Epithelial cell of proximal tubule (primary cell): ENCODE measurements at regions not wholly inside any gene's neighbourhood (a gene's known extent, or its start where the extent isn't known, plus 50 kb on each side); places are given as distances from the start of the nearest gene placed in this dataset.

Experiments
- DNase-seq: peaks from one replicate; pipeline ENCODE4 v3.0.0-alpha.2; 2011; ENCODE audit warnings: low read depth
- H3K4me3 ChIP-seq: 2 replicates; pipeline ENCODE4 v1.5.1; 2011; ENCODE audit warnings: low read depth, mild to moderate bottlenecking, low read length
- TF ChIP-seq, protein P1 (sequence below): conservative IDR thresholded peaks from 2 replicates; pipeline ENCODE4 v1.5.1; 2012; ENCODE audit warnings: low read depth, mild to moderate bottlenecking, low read length

DNA sequence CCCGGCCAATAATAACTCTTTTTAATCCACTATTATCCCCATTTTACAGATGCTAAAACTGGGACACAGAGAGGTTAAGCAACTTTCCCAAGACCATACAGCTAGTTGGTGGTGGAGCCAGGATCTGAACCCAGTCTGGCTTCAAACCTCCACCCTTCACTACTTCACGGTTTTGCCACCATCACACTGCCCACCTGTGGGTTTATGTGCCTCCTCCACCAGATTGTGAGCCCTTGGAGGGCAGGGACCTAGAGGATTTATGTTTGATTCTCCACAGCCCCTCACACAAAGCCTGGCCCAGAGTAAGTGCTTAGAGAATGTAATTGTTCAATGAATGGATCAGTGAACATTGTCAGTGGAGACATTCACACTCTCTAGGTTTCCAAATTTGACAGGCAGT, 153.4 kb upstream of the MYCN start:
- H3K4me3 ChIP-seq, result no peak overlapping the region
- no peak for DNase-seq
- TF ChIP-seq, protein P1, sequence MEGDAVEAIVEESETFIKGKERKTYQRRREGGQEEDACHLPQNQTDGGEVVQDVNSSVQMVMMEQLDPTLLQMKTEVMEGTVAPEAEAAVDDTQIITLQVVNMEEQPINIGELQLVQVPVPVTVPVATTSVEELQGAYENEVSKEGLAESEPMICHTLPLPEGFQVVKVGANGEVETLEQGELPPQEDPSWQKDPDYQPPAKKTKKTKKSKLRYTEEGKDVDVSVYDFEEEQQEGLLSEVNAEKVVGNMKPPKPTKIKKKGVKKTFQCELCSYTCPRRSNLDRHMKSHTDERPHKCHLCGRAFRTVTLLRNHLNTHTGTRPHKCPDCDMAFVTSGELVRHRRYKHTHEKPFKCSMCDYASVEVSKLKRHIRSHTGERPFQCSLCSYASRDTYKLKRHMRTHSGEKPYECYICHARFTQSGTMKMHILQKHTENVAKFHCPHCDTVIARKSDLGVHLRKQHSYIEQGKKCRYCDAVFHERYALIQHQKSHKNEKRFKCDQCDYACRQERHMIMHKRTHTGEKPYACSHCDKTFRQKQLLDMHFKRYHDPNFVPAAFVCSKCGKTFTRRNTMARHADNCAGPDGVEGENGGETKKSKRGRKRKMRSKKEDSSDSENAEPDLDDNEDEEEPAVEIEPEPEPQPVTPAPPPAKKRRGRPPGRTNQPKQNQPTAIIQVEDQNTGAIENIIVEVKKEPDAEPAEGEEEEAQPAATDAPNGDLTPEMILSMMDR, result no peak

- TF ChIP-seq, protein P1, result no peak
- H3K4me3 ChIP-seq, result no peak overlapping the region
- DNase-seq, result no peak
Observed at GRCh38 chr2:15787535-15788454, 152.6 kb upstream of the MYCN start.

- no peak for DNase-seq
- TF ChIP-seq, protein P1, result no peak
Observed at GRCh38 chr2:15788455-15788829, 151.9 kb upstream of the MYCN start.

GRCh38 chr2:15788830-15789229, 151.5 kb upstream of the MYCN start:
- TF ChIP-seq, protein P1, result no peak
- DNase-seq, result no peak
- no peak overlapping the region for H3K4me3 ChIP-seq

More at GRCh38 chr2:15788455-15788829, 151.9 kb upstream of the MYCN start:
- H3K4me3 ChIP-seq, result no peak overlapping the region

DNA sequence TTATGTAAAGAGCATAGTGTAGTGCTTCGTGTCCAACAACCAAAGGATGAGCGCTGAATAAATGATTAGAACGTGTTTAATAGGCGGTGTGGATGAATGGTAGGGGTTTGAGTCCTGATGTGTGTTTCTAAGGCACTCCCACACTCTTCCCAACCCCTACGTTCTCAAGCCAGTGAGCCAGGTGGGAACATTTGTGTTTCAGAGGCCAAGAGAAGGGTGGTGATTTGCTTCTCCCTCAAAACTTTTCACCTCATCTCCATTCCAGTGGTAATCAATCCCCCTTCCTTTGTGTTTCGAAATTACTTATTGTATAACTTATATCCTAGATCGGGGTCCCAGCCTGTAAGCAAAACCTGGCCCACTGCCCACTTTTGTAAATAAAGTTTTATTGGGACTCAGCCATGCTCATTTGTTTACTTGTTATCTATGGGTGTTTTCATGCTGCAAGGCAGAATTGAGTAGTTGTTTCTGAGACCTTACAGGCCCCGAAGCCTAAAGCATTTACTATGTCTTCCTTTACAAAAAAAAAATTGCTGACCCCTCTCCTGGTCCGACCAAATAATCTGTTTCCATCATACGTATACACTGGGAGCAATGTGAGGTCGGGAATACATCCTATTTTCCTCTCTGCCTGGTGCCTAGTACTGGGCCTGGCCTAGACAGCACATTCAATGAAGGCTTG, 150.8 kb upstream of the MYCN start:
- no peak for DNase-seq
- TF ChIP-seq, protein P1, result no peak
- no peak overlapping the region for H3K4me3 ChIP-seq

- TF ChIP-seq, protein P1, result no peak
- no peak for DNase-seq
- H3K4me3 ChIP-seq, result no peak overlapping the region
Observed at GRCh38 chr2:15790326-15790725, 150.0 kb upstream of the MYCN start.
